Left kidney (tissue), 1 donor: ENCODE measurements at regions not wholly inside any gene's neighbourhood (a gene's known extent, or its start where the extent isn't known, plus 50 kb on each side); places are given as distances from the start of the nearest gene placed in this dataset.
"Not testable (repeated sequence)": the region's sequence is repeated elsewhere in the genome, so short reads cannot be mapped to it uniquely, and the experiment has no call there.

Experiments
- DNase-seq: peaks from one replicate; pipeline ENCODE4 v3.0.0-alpha.2; 2013

DNA sequence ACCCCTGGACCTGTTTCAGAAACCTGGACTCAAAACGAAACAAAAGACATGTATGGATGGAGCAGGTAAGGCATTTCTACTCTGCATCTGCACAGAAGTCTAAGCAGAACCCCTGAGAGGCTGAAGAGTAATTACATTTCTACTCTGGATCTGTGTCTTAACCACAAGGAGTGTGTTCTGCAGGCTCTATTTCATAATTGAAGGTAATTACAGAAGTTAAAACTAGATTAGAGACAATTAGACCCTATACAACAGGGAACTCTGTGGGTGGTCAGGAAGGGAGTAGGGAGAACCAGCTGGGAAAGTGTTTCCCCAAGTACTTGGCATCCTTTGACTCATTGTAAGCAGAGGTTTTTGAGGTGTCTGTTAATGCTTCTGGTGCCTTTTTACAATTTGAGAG, 69.8 kb downstream of the IGSF1 start:
- no peak for DNase-seq

DNA sequence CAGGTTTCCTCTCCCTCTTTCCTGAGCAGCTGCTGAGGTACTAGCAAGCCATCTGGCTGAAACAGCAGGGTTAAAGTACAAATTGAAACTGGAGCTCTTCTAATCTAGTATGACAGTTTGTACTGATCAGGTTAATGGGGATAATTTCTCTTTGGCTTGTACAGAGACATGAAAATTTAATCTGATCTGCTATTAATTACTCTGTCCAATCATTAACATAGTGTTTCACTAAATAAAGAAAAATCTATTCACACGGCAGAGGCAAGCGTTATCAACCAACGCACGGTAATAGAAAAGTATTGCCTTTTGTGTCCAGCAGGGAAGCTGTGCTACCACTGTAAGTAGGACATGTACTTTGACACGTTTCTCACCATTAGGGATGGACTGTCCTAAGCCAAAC, 71.1 kb downstream of the IGSF1 start:
- no peak for DNase-seq

- no peak for DNase-seq
Observed at GRCh38 chrX:131216828-131217227, 72.3 kb downstream of the IGSF1 start.

DNA sequence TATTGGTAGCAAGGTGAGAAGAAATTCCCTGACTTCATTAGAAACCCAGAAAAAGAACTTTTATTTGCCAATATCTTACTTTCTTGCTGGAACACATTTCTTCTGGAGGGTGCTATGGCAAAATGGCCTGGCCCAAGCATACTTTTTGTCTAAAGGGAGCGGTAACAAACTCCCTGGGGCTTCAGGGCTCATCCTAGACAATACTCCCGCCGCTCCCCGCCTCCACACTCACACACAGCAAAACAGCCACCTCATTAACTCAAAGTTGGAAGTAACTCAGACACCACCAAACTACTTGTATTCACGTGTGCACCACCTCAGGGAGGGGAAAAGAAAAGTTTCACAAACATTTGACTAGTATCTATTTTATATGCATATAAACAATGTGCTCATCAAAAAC, 75.7 kb downstream of the IGSF1 start:
- no peak for DNase-seq

DNA sequence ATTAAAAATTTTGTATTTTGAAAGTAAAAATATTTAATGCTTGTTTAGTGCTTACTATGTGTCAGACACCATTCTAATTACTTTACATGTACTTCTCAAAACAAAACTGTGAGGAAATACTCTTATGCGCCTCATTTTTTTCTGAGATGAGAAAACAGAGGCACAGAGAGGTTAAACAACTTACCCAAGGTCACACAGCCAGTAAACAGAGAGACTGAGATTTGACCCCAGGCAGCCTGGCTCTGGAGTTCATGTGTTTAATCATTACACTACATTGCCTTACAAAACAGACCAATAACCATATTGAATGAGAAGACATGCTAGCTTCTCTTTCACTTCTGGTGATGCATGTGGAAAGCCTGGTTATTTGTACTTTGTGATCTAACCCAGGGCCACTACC, 86.3 kb downstream of the IGSF1 start:
- DNase-seq, result no peak

- DNase-seq, result no peak
Observed at GRCh38 chrX:131201986-131202385, 87.1 kb downstream of the IGSF1 start.

DNA sequence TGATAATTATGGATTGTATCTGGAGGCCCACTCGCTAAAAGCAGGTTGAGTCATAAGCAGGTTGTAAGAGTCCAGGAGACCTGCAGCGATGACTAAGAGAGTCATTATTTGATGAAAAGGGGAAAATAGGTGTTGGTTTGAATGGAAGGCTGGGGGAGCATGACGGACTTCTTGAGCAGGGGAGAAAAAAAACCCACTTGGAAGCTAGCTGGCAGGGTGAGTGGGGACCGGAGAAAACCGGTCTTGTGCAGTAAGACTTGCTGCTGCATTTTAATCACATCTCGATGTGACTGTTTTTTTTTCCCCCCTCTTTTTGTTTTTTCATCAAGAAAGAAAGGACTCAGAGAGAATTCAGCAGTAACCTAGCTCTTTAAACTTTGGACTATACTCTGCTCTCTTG, 90.0 kb downstream of the IGSF1 start:
- peak; percentile 20 for DNase-seq

- no peak for DNase-seq
Observed at GRCh38 chrX:131187206-131187605, 101.9 kb downstream of the IGSF1 start.

GRCh38 chrX:131170148-131170547, 112.0 kb downstream of the ARHGAP36 start:
- no peak for DNase-seq

DNA sequence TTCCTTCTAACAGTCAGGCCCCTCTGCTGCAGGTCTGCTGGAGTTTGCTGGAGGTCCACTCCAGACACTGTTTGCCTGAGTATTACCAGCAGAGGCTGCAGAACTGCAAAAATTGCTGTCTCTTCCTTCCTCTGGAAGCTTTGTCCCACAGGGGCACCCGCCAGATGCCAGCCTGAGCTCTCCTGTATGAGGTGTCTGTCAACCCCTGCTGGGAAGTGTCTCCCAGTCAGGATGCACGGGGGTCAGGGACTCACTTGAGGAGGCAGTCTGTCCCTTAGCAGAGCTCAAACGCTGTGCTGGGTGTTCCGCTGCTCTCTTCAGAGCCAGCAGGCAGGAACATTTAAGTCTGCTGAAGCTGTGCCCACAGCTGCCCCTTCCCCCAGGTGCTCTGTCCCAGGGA, 105.5 kb downstream of the ARHGAP36 start:
- not testable (repeated sequence) for DNase-seq

DNA sequence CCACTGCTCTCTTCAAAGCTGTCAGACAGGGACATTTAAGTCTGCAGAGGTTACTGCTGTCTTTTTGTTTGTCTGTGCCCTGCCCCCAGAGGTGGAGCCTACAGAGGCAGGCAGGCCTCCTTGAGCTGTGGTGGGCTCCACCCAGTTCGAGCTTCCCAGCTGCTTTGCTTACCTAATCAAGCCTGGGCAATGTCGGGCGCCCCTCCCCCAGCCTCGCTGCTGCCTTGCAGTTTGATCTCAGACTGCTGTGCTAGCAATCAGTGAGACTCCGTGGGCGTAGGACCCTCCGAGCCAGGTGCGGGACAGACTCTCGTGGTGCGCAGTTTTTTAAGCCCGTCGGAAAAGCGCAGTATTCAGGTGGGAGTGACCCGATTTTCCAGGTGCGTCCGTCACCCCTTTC, 99.5 kb downstream of the ARHGAP36 start:
- DNase-seq, result not testable (repeated sequence)

- no peak for DNase-seq
Observed at GRCh38 chrX:131146702-131147101, 88.6 kb downstream of the ARHGAP36 start.
